ENCODE measurements at regions not wholly inside any gene's neighbourhood (a gene's known extent, or its start where the extent isn't known, plus 50 kb on each side); places are given as distances from the start of the nearest gene placed in this dataset.

- TF ChIP-seq, protein P1, sequence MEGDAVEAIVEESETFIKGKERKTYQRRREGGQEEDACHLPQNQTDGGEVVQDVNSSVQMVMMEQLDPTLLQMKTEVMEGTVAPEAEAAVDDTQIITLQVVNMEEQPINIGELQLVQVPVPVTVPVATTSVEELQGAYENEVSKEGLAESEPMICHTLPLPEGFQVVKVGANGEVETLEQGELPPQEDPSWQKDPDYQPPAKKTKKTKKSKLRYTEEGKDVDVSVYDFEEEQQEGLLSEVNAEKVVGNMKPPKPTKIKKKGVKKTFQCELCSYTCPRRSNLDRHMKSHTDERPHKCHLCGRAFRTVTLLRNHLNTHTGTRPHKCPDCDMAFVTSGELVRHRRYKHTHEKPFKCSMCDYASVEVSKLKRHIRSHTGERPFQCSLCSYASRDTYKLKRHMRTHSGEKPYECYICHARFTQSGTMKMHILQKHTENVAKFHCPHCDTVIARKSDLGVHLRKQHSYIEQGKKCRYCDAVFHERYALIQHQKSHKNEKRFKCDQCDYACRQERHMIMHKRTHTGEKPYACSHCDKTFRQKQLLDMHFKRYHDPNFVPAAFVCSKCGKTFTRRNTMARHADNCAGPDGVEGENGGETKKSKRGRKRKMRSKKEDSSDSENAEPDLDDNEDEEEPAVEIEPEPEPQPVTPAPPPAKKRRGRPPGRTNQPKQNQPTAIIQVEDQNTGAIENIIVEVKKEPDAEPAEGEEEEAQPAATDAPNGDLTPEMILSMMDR (IDR thresholded peaks at IDR 0.05; ENCODE audit: low read length), result no peak
- no peak for TF ChIP-seq EZH2 (IDR thresholded peaks at IDR 0.05; ENCODE audit: borderline replicate concordance, low read length)
Measured at GRCh38 chr2:234414596-234414995, 82.3 kb downstream of the ARL4C start.
